ENCODE measurements at regions not wholly inside any gene's neighbourhood (a gene's known extent, or its start where the extent isn't known, plus 50 kb on each side); places are given as distances from the start of the nearest gene placed in this dataset.

- Histone ChIP-seq H2BK5ac (ENCODE audit: low read depth, low read length, poor library complexity) (no peak overlapping the region), H3K9me3 (ENCODE audit: insufficient read depth, low read depth, low read length) (no peaks in the 10 kb centered on the region), H3K4me2 (ENCODE audit: low read length) (no peak overlapping the region), H3K79me1 (ENCODE audit: low read length) (no peaks in the 10 kb centered on the region), H3K4ac (ENCODE audit: low read depth, low read length) (no peak overlapping the region), H3K27me3 (ENCODE audit: insufficient read depth, low read length) (no peaks in the 10 kb centered on the region), H3K4me3 (ENCODE audit: low read depth, low read length) (no peak overlapping the region), H3K18ac (ENCODE audit: low read length) (no peak overlapping the region), H3K9ac (ENCODE audit: low read length) (no peak overlapping the region), H3K79me2 (ENCODE audit: control insufficient read depth, insufficient read depth, low read length, poor library complexity) (no peaks in the 10 kb centered on the region), H2BK120ac (ENCODE audit: insufficient read depth, low read length, poor library complexity) (no peak overlapping the region), H3K36me3 (ENCODE audit: control insufficient read depth in 1 of 2, insufficient read depth in 2 of 2, low read length in 2 of 2) (no peaks in the 10 kb centered on the region), H3K27ac (ENCODE audit: low read depth, low read length) (no peak overlapping the region), H3K4me1 (ENCODE audit: control insufficient read depth in 1 of 2, insufficient read depth in 2 of 2, low read length in 2 of 2) (no peaks in the 10 kb centered on the region), H3K14ac (ENCODE audit: low read length) (no peak overlapping the region), H2BK12ac (ENCODE audit: low read length) (no peak overlapping the region), H4K12ac (ENCODE audit: low read depth, low read length) (no peak overlapping the region), H4K91ac (ENCODE audit: low read depth, low read length) (no peak overlapping the region), H4K8ac (ENCODE audit: low read depth, low read length) (no peak overlapping the region), H3K23ac (ENCODE audit: low read length) (no peak overlapping the region), H2AFZ (ENCODE audit: insufficient read depth, low read length, poor library complexity) (no peak overlapping the region), H2AK5ac (ENCODE audit: low read length) (no peak overlapping the region)
- no CpG with 5 or more reads among the region's 6 CpGs for WGBS (ENCODE audit: extremely low coverage, insufficient coverage, insufficient read length)
- peak; percentile 33 to 94 for DNase-seq
Measured at GRCh38 chr1:221470000-221470698, 271.7 kb downstream of the DUSP10 start.

GRCh38 chr1:221473411-221473810 lies 268.5 kb downstream of the DUSP10 start:
- no peaks in the 10 kb centered on the region for H3K9me3 ChIP-seq (ENCODE audit: insufficient read depth, low read depth, low read length)
- H3K4me2 ChIP-seq (ENCODE audit: low read length): no peak overlapping the region
- no peaks in the 10 kb centered on the region for H3K4me1 ChIP-seq (ENCODE audit: control insufficient read depth in 1 of 2, insufficient read depth in 2 of 2, low read length in 2 of 2)
- no peaks in the 10 kb centered on the region for H3K27me3 ChIP-seq (ENCODE audit: insufficient read depth, low read length)
- H3K79me2 ChIP-seq (ENCODE audit: control insufficient read depth, insufficient read depth, low read length, poor library complexity): no peaks in the 10 kb centered on the region
- H3K79me1 ChIP-seq (ENCODE audit: low read length): no peaks in the 10 kb centered on the region
- no peak overlapping the region for H3K18ac ChIP-seq (ENCODE audit: low read length)
- no peak overlapping the region for H2AFZ ChIP-seq (ENCODE audit: insufficient read depth, low read length, poor library complexity)
- H4K8ac ChIP-seq (ENCODE audit: low read depth, low read length): no peak overlapping the region
- no peaks in the 10 kb centered on the region for H3K36me3 ChIP-seq (ENCODE audit: control insufficient read depth in 1 of 2, insufficient read depth in 2 of 2, low read length in 2 of 2)
- no peak overlapping the region for H2AK5ac ChIP-seq (ENCODE audit: low read length)
- H3K27ac ChIP-seq (ENCODE audit: low read depth, low read length): no peak overlapping the region
- DNase-seq: no peak
- H4K12ac ChIP-seq (ENCODE audit: low read depth, low read length): no peak overlapping the region
- no peak overlapping the region for H2BK5ac ChIP-seq (ENCODE audit: low read depth, low read length, poor library complexity)
- no peak overlapping the region for H3K14ac ChIP-seq (ENCODE audit: low read length)
- no peak overlapping the region for H3K23ac ChIP-seq (ENCODE audit: low read length)
- no peak overlapping the region for H2BK12ac ChIP-seq (ENCODE audit: low read length)
- H4K91ac ChIP-seq (ENCODE audit: low read depth, low read length): no peak overlapping the region
- H3K4me3 ChIP-seq (ENCODE audit: low read depth, low read length): no peak overlapping the region
- WGBS (ENCODE audit: extremely low coverage, insufficient coverage, insufficient read length): no CpG with 5 or more reads among the region's 8 CpGs
- no peak overlapping the region for H3K9ac ChIP-seq (ENCODE audit: low read length)
- H3K4ac ChIP-seq (ENCODE audit: low read depth, low read length): no peak overlapping the region
- H2BK120ac ChIP-seq (ENCODE audit: insufficient read depth, low read length, poor library complexity): no peak overlapping the region

GRCh38 chr1:221477252-221477651 lies 264.6 kb downstream of the DUSP10 start:
- Histone ChIP-seq H3K36me3 (ENCODE audit: control insufficient read depth in 1 of 2, insufficient read depth in 2 of 2, low read length in 2 of 2) (no peaks in the 10 kb centered on the region), H3K27me3 (ENCODE audit: insufficient read depth, low read length) (no peaks in the 10 kb centered on the region), H2BK12ac (ENCODE audit: low read length) (no peak overlapping the region), H4K8ac (ENCODE audit: low read depth, low read length) (no peak overlapping the region), H3K79me2 (ENCODE audit: control insufficient read depth, insufficient read depth, low read length, poor library complexity) (no peaks in the 10 kb centered on the region), H3K79me1 (ENCODE audit: low read length) (no peaks in the 10 kb centered on the region), H4K12ac (ENCODE audit: low read depth, low read length) (no peak overlapping the region), H3K4me3 (ENCODE audit: low read depth, low read length) (no peak overlapping the region), H2BK120ac (ENCODE audit: insufficient read depth, low read length, poor library complexity) (no peak overlapping the region), H3K23ac (ENCODE audit: low read length) (no peak overlapping the region), H2BK5ac (ENCODE audit: low read depth, low read length, poor library complexity) (no peak overlapping the region), H2AFZ (ENCODE audit: insufficient read depth, low read length, poor library complexity) (no peak overlapping the region), H4K91ac (ENCODE audit: low read depth, low read length) (no peak overlapping the region), H3K27ac (ENCODE audit: low read depth, low read length) (no peak overlapping the region), H3K18ac (ENCODE audit: low read length) (no peak overlapping the region), H3K9ac (ENCODE audit: low read length) (no peak overlapping the region), H3K4me1 (ENCODE audit: control insufficient read depth in 1 of 2, insufficient read depth in 2 of 2, low read length in 2 of 2) (no peaks in the 10 kb centered on the region), H3K4ac (ENCODE audit: low read depth, low read length) (no peak overlapping the region), H3K4me2 (ENCODE audit: low read length) (no peak overlapping the region), H3K9me3 (ENCODE audit: insufficient read depth, low read depth, low read length) (no peaks in the 10 kb centered on the region), H3K14ac (ENCODE audit: low read length) (no peak overlapping the region), H2AK5ac (ENCODE audit: low read length) (no peak overlapping the region)
- no peak for DNase-seq
- WGBS (ENCODE audit: extremely low coverage, insufficient coverage, insufficient read length): no CpG with 5 or more reads among the region's 3 CpGs

- Histone ChIP-seq H4K12ac (ENCODE audit: low read depth, low read length) (no peak overlapping the region), H3K27ac (ENCODE audit: low read depth, low read length) (no peak overlapping the region), H3K14ac (ENCODE audit: low read length) (no peak overlapping the region), H3K4me3 (ENCODE audit: low read depth, low read length) (no peak overlapping the region), H3K79me1 (ENCODE audit: low read length) (no peaks in the 10 kb centered on the region), H3K4ac (ENCODE audit: low read depth, low read length) (no peak overlapping the region), H2BK120ac (ENCODE audit: insufficient read depth, low read length, poor library complexity) (no peak overlapping the region), H4K91ac (ENCODE audit: low read depth, low read length) (no peak overlapping the region), H3K79me2 (ENCODE audit: control insufficient read depth, insufficient read depth, low read length, poor library complexity) (no peaks in the 10 kb centered on the region), H3K9ac (ENCODE audit: low read length) (no peak overlapping the region), H3K4me1 (ENCODE audit: control insufficient read depth in 1 of 2, insufficient read depth in 2 of 2, low read length in 2 of 2) (no peaks in the 10 kb centered on the region), H2BK5ac (ENCODE audit: low read depth, low read length, poor library complexity) (no peak overlapping the region), H4K8ac (ENCODE audit: low read depth, low read length) (no peak overlapping the region), H2AFZ (ENCODE audit: insufficient read depth, low read length, poor library complexity) (no peak overlapping the region), H3K23ac (ENCODE audit: low read length) (no peak overlapping the region), H3K18ac (ENCODE audit: low read length) (no peak overlapping the region), H3K36me3 (ENCODE audit: control insufficient read depth in 1 of 2, insufficient read depth in 2 of 2, low read length in 2 of 2) (no peaks in the 10 kb centered on the region), H3K9me3 (ENCODE audit: insufficient read depth, low read depth, low read length) (no peaks in the 10 kb centered on the region), H3K4me2 (ENCODE audit: low read length) (no peak overlapping the region), H2BK12ac (ENCODE audit: low read length) (no peak overlapping the region), H2AK5ac (ENCODE audit: low read length) (no peak overlapping the region), H3K27me3 (ENCODE audit: insufficient read depth, low read length) (no peaks in the 10 kb centered on the region)
- DNase-seq: peak; percentile 16 to 68
- WGBS (ENCODE audit: extremely low coverage, insufficient coverage, insufficient read length): no CpG with 5 or more reads among the region's 8 CpGs
Measured at GRCh38 chr1:221478050-221478949, 263.6 kb downstream of the DUSP10 start.

Data from trophoblast cell (in vitro differentiated cells and primary cell).